CD14-positive monocyte (primary cell): ENCODE measurements at regions not wholly inside any gene's neighbourhood (a gene's known extent, or its start where the extent isn't known, plus 50 kb on each side); places are given as distances from the start of the nearest gene placed in this dataset.
A peak's percentile ranks its signal among the peaks of the same experiment; 100 is the strongest.

ENCODE experiments used
- DNase-seq, 3 donors: peaks; one replicate each; pipeline ENCODE4 v3.0.0-alpha.2; 2011 to 2022
- H2AFZ ChIP-seq: 2 replicates; pipeline ENCODE4 v1.6.0; 2012; ENCODE audit warnings: mild to moderate bottlenecking, low read depth, low read length, inconsistent platforms; ENCODE audit not compliant: insufficient read depth, poor library complexity, severe bottlenecking
- H3K27ac ChIP-seq, 2 donors: 1 replicate in 1 of 2; 2 replicates in 1 of 2; pipeline ENCODE4 v1.5.1; 2012 to 2013; ENCODE audit warnings: low read length in 2 of 2, control low read depth in 1 of 2, inconsistent platforms in 1 of 2, low read depth in 1 of 2, mild to moderate bottlenecking in 1 of 2
- H3K27me3 ChIP-seq, 2 donors: one replicate each; pipeline versions ENCODE4 v1.6.0 to v1.6.1; 2011 to 2013; ENCODE audit warnings: low read length in 2 of 2; ENCODE audit not compliant: control insufficient read depth in 2 of 2, insufficient read depth in 2 of 2
- H3K36me3 ChIP-seq, 2 donors: replicated peaks in 1 of 2; 1 replicate in 1 of 2; 2 replicates in 1 of 2; pipeline versions ENCODE4 v1.5.1 to v1.6.1; 2012 to 2013; ENCODE audit warnings: low read length in 2 of 2, control low read depth in 1 of 2, inconsistent platforms in 1 of 2, mild to moderate bottlenecking in 1 of 2; ENCODE audit not compliant: insufficient read depth in 2 of 2, control insufficient read depth in 1 of 2
- H3K4me1 ChIP-seq, 2 donors: 1 replicate in 1 of 2; 2 replicates in 1 of 2; pipeline versions ENCODE4 v1.5.1 to v1.6.1; 2012 to 2013; ENCODE audit warnings: low read length in 2 of 2, control low read depth in 1 of 2, inconsistent platforms in 1 of 2, mild to moderate bottlenecking in 1 of 2, moderate library complexity in 1 of 2; ENCODE audit not compliant: insufficient read depth in 2 of 2, control insufficient read depth in 1 of 2
- H3K4me2 ChIP-seq: replicated peaks from 2 replicates; pipeline ENCODE3; 2012; ENCODE audit warnings: low read length, moderate library complexity, mild to moderate bottlenecking; ENCODE audit not compliant: poor library complexity, severe bottlenecking; ENCODE audit errors: extremely low read depth
- H3K4me3 ChIP-seq, 3 experiments: fragments of 200-600 bp in 1 of 3; sonication (generic) in 1 of 3; replicated peaks in 1 of 3; 1 replicate in 2 of 3; 2 replicates in 1 of 3; pipeline ENCODE4 v1.5.1; 2011 to 2013; ENCODE audit warnings: low read length in 3 of 3, mild to moderate bottlenecking in 3 of 3, control low read depth in 2 of 3, low read depth in 2 of 3, inconsistent platforms in 1 of 3, moderate library complexity in 1 of 3
- H3K79me2 ChIP-seq: 2 replicates; pipeline ENCODE4 v1.6.0; 2012; ENCODE audit warnings: mild to moderate bottlenecking, control low read depth, inconsistent platforms, low read length, moderate library complexity; ENCODE audit not compliant: insufficient read depth
- H3K9ac ChIP-seq: 2 replicates; pipeline ENCODE4 v1.6.0; 2017; ENCODE audit warnings: low read length, mild to moderate bottlenecking; ENCODE audit not compliant: insufficient read depth, poor library complexity, severe bottlenecking
- H3K9me3 ChIP-seq, 2 donors: replicated peaks in 1 of 2; 1 replicate in 1 of 2; 2 replicates in 1 of 2; pipeline versions ENCODE4 v1.5.1 to v1.6.1; 2012 to 2013; ENCODE audit warnings: low read length in 2 of 2, control low read depth in 1 of 2; ENCODE audit not compliant: control insufficient read depth in 1 of 2, insufficient read depth in 1 of 2
- H4K20me1 ChIP-seq: 2 replicates; pipeline ENCODE4 v1.6.0; 2012; ENCODE audit warnings: mild to moderate bottlenecking, low read length, control low read depth, moderate library complexity; ENCODE audit not compliant: insufficient read depth
- H3K27ac Mint-ChIP-seq, 7 donors: one replicate each; pipeline ENCODE4 v1.8.0; 2020; ENCODE audit warnings: mild to moderate bottlenecking in 7 of 7, mixed read lengths in 7 of 7, moderate library complexity in 6 of 7, inconsistent platforms in 2 of 7
- H3K27me3 Mint-ChIP-seq, 3 donors: one replicate each; pipeline ENCODE4 v1.8.0; 2021 to 2022; ENCODE audit warnings: low read depth in 3 of 3, mild to moderate bottlenecking in 3 of 3, mixed read lengths in 3 of 3, moderate library complexity in 3 of 3, inconsistent platforms in 1 of 3
- H3K36me3 Mint-ChIP-seq, 2 donors: one replicate each; pipeline ENCODE4 v1.8.0; 2020; ENCODE audit warnings: mixed read lengths in 2 of 2, inconsistent platforms in 1 of 2, mild to moderate bottlenecking in 1 of 2
- H3K4me1 Mint-ChIP-seq: one replicate; pipeline ENCODE4 v1.8.0; 2020; ENCODE audit warnings: mild to moderate bottlenecking, mixed read lengths
- H3K4me3 Mint-ChIP-seq, 2 donors: one replicate each; pipeline ENCODE4 v1.8.0; 2020; ENCODE audit warnings: mild to moderate bottlenecking in 2 of 2, mixed read lengths in 2 of 2, moderate library complexity in 1 of 2
- H3K9me3 Mint-ChIP-seq, 7 donors: one replicate each; pipeline ENCODE4 v1.8.0; 2020 to 2022; ENCODE audit warnings: mixed read lengths in 7 of 7, mild to moderate bottlenecking in 6 of 7, moderate library complexity in 6 of 7, inconsistent platforms in 2 of 7
- CTCF ChIP-seq: fragments of 200-600 bp; IDR thresholded peaks from one replicate; pipeline ENCODE4 v1.8.0; 2022; ENCODE audit warnings: antibody characterized with exemption, mild to moderate bottlenecking
- WGBS: methylation state at CpG from one replicate; pipeline ENCODE4 v1.1.5; 2013; ENCODE audit warnings: missing lambda C conversion rate; ENCODE audit not compliant: insufficient coverage; 5-methylcytosine and 5-hydroxymethylcytosine counted together
- intact Hi-C, 2 donors: fragments of 100-400 bp; cut with micrococcal nuclease; formaldehyde crosslinking; loops; one replicate each; pipeline versions ENCODE4 v1.15.0 to v1.15.1; 2023

- Mint-ChIP-seq H3K27ac (no peak overlapping the region), H3K27me3 (no peaks in the 10 kb centered on the region)
- no CpG with 5 or more reads among the region's 1 CpG for WGBS
Observed at GRCh38 chr1:61533546-61533945, 191.4 kb downstream of the TM2D1 start.

GRCh38 chr1:61531716-61532115 lies 193.2 kb downstream of the TM2D1 start:
- Histone ChIP-seq H2AFZ (no peak overlapping the region), H3K27me3 (no peaks in the 10 kb centered on the region), H3K4me3 (no peak overlapping the region), H3K79me2 (no peaks in the 10 kb centered on the region), H3K27ac (no peak overlapping the region), H3K36me3 (no peaks in the 10 kb centered on the region), H3K9ac (no peak overlapping the region), H3K4me2 (no peak overlapping the region), H3K9me3 (no peaks in the 10 kb centered on the region), H3K4me1 (peaks cover 18 to 19% of the 10 kb centered on the region in 2 donors), H4K20me1 (no peaks in the 10 kb centered on the region)
- intact Hi-C loops: no loop called here
- 50% methylated on average over 1 of the region's 2 CpGs for WGBS
- Mint-ChIP-seq H3K27me3 (no peaks in the 10 kb centered on the region), H3K4me3 (no peak overlapping the region), H3K27ac (peak overlapping the region in 1 of 7 donors; percentile 8), H3K9me3 (peaks cover 0 to 2% (median 0%) of the 10 kb centered on the region in 7 donors), H3K36me3 (no peaks in the 10 kb centered on the region), H3K4me1 (peaks cover 21% of the 10 kb centered on the region)
- no peak for TF ChIP-seq CTCF
- DNase-seq: no peak

More at GRCh38 chr1:61533546-61533945, 191.4 kb downstream of the TM2D1 start:
- Histone ChIP-seq H3K27ac (no peak overlapping the region), H3K4me1 (peaks cover 0 to under 1% of the 10 kb centered on the region in 2 donors), H3K79me2 (no peaks in the 10 kb centered on the region), H3K4me3 (no peak overlapping the region), H3K4me2 (no peak overlapping the region), H3K9ac (no peak overlapping the region), H4K20me1 (no peaks in the 10 kb centered on the region), H3K36me3 (no peaks in the 10 kb centered on the region), H2AFZ (no peak overlapping the region), H3K9me3 (no peaks in the 10 kb centered on the region), H3K27me3 (no peaks in the 10 kb centered on the region)
- no peaks in the 10 kb centered on the region for H3K36me3 Mint-ChIP-seq
- peaks cover 0 to 2% (median 0%) of the 10 kb centered on the region in 7 donors for H3K9me3 Mint-ChIP-seq
- peaks cover 3% of the 10 kb centered on the region for H3K4me1 Mint-ChIP-seq
- intact Hi-C loops: no loop called here
- DNase-seq: no peak
- no peak for TF ChIP-seq CTCF
- H3K4me3 Mint-ChIP-seq: no peak overlapping the region
